WERI-Rb-1 (cell line): ENCODE measurements at regions not wholly inside any gene's neighbourhood (a gene's known extent, or its start where the extent isn't known, plus 50 kb on each side); places are given as distances from the start of the nearest gene placed in this dataset.

Experiments used
- DNase-seq: peaks from one replicate; pipeline ENCODE4 v3.0.0-alpha.2; 2020
- H3K27ac ChIP-seq: fragments of 250-450 bp; sonication (Bioruptor Pico); 2 replicates; pipeline ENCODE4 v1.5.1; 2020; ENCODE audit warnings: mild to moderate bottlenecking, moderate library complexity
- H3K27me3 ChIP-seq: fragments of 250-450 bp; sonication (Bioruptor Pico); 2 replicates; pipeline ENCODE4 v1.5.1; 2021; ENCODE audit warnings: mild to moderate bottlenecking, low read depth, moderate library complexity; ENCODE audit not compliant: insufficient read depth, severe bottlenecking
- H3K36me3 ChIP-seq: fragments of 250-450 bp; sonication (Bioruptor Pico); 2 replicates; pipeline ENCODE4 v1.5.1; 2020; ENCODE audit warnings: mild to moderate bottlenecking, moderate library complexity
- H3K4me3 ChIP-seq: 2 replicates; pipeline ENCODE4 v1.5.1; 2011; ENCODE audit warnings: low read depth, mild to moderate bottlenecking, control low read depth, low read length
- H3K9me3 ChIP-seq: fragments of 250-450 bp; sonication (Bioruptor Pico); 2 replicates; pipeline ENCODE4 v1.5.1; 2021; ENCODE audit warnings: mild to moderate bottlenecking, moderate library complexity; ENCODE audit not compliant: severe bottlenecking
- CTCF ChIP-seq: IDR thresholded peaks from 2 replicates; pipeline ENCODE4 v1.5.1; 2011; ENCODE audit warnings: low read depth, mild to moderate bottlenecking, control low read depth, inconsistent platforms, low read length

- H3K4me3 ChIP-seq: no peak overlapping the region
- TF ChIP-seq CTCF: no peak
- no peaks in the 10 kb centered on the region for H3K36me3 ChIP-seq
- H3K27me3 ChIP-seq: no peaks in the 10 kb centered on the region
- H3K9me3 ChIP-seq: no peaks in the 10 kb centered on the region
- no peak for DNase-seq
- H3K27ac ChIP-seq: no peak overlapping the region
Measured at GRCh38 chr6:44670146-44670545, 282.6 kb downstream of the CDC5L start.

- no peak for DNase-seq
- H3K36me3 ChIP-seq: no peaks in the 10 kb centered on the region
- no peak overlapping the region for H3K4me3 ChIP-seq
- TF ChIP-seq CTCF: 0 out of 2 replicates have a peak, but pooled peaks have one; percentile 12
- no peak overlapping the region for H3K27ac ChIP-seq
- H3K27me3 ChIP-seq: no peaks in the 10 kb centered on the region
- H3K9me3 ChIP-seq: no peaks in the 10 kb centered on the region
Measured at GRCh38 chr6:44671333-44671732, 283.8 kb downstream of the CDC5L start.

GRCh38 chr6:44672086-44672485 lies 284.6 kb downstream of the CDC5L start:
- DNase-seq: no peak
- H3K36me3 ChIP-seq: no peaks in the 10 kb centered on the region

GRCh38 chr6:44672841-44673240 lies 285.3 kb downstream of the CDC5L start:
- H3K4me3 ChIP-seq: no peak overlapping the region
- H3K9me3 ChIP-seq: no peaks in the 10 kb centered on the region
- no peaks in the 10 kb centered on the region for H3K36me3 ChIP-seq
- no peak overlapping the region; the same call in 1 of the 2 replicates for H3K27ac ChIP-seq
- no peak for DNase-seq
- no peaks in the 10 kb centered on the region for H3K27me3 ChIP-seq
- no peak for TF ChIP-seq CTCF

More at GRCh38 chr6:44672086-44672485, 284.6 kb downstream of the CDC5L start:
- no peak overlapping the region for H3K4me3 ChIP-seq
- no peak overlapping the region for H3K27ac ChIP-seq
- no peaks in the 10 kb centered on the region for H3K27me3 ChIP-seq
- no peaks in the 10 kb centered on the region for H3K9me3 ChIP-seq
- TF ChIP-seq CTCF: no peak

GRCh38 chr6:44674226-44675155 lies 287.0 kb downstream of the CDC5L start:
- DNase-seq: peak; percentile 82
- Histone ChIP-seq H3K9me3 (no peaks in the 10 kb centered on the region), H3K36me3 (no peaks in the 10 kb centered on the region), H3K27me3 (no peaks in the 10 kb centered on the region), H3K27ac (peak overlapping the region; percentile 95), H3K4me3 (no peak overlapping the region)
- no peak for TF ChIP-seq CTCF
